Esophagus muscularis mucosa (tissue), 4 donors: ENCODE measurements at regions not wholly inside any gene's neighbourhood (a gene's known extent, or its start where the extent isn't known, plus 50 kb on each side); places are given as distances from the start of the nearest gene placed in this dataset.

Experiments used
- DNase-seq: peaks from one replicate; pipeline ENCODE4 v3.0.0-alpha.2; 2017; ENCODE audit errors: extremely low spot score
- H3K27ac ChIP-seq, 4 donors: fragments of 200-600 bp; sonication (generic); replicated peaks in 1 of 4; 1 replicate in 3 of 4; 2 replicates in 1 of 4; pipeline ENCODE4 v1.5.1; 2016 to 2019; ENCODE audit warnings: mild to moderate bottlenecking in 1 of 4
- H3K27me3 ChIP-seq, 4 donors: fragments of 200-600 bp; sonication (generic); one replicate each; pipeline versions ENCODE4 v1.5.1 to v1.6.0; 2016 to 2019
- H3K36me3 ChIP-seq, 4 donors: fragments of 200-600 bp; sonication (generic); one replicate each; pipeline ENCODE4 v1.5.1; 2016 to 2019
- H3K4me1 ChIP-seq, 4 donors: fragments of 200-600 bp; sonication (generic); one replicate each; pipeline ENCODE4 v1.5.1; 2016 to 2019
- H3K4me3 ChIP-seq, 4 donors: fragments of 200-600 bp; sonication (generic); 1 replicate in 2 of 4; 2 replicates in 2 of 4; pipeline ENCODE4 v1.5.1; 2016 to 2019; ENCODE audit warnings: mild to moderate bottlenecking in 4 of 4, moderate library complexity in 1 of 4
- H3K9me3 ChIP-seq, 4 donors: fragments of 200-600 bp; sonication (generic); 1 replicate in 3 of 4; 2 replicates in 1 of 4; pipeline ENCODE4 v1.5.1; 2016 to 2019
- CTCF ChIP-seq, 3 experiments: fragments of 200-600 bp in 2 of 3; fragments of 450-650 bp in 1 of 3; sonication (generic) in 2 of 3; IDR thresholded peaks; one replicate each; pipeline ENCODE4 v1.5.1; 2017 to 2019; ENCODE audit warnings: antibody characterized with exemption in 3 of 3, mild to moderate bottlenecking in 2 of 3, moderate library complexity in 1 of 3
- EP300 ChIP-seq: sonication (generic); formaldehyde crosslinking; IDR thresholded peaks from one replicate; pipeline ENCODE4 v1.6.1; 2017; ENCODE audit warnings: antibody characterized with exemption
- POLR2A ChIP-seq: fragments of 450-650 bp; IDR thresholded peaks from one replicate; pipeline ENCODE4 v1.6.1; 2017; ENCODE audit warnings: antibody characterized with exemption, moderate library complexity, mild to moderate bottlenecking, low read depth
- POLR2AphosphoS5 ChIP-seq, 2 donors: sonication (generic); formaldehyde crosslinking; IDR thresholded peaks; one replicate each; pipeline ENCODE4 v1.6.1; 2017; ENCODE audit warnings: antibody characterized with exemption in 2 of 2
- WGBS: methylation state at CpG from one replicate; pipeline ENCODE4 v1.1.5; 2018; 5-methylcytosine and 5-hydroxymethylcytosine counted together
- intact Hi-C: fragments of 100-400 bp; cut with DNase I; formaldehyde crosslinking; loops from one replicate; pipeline ENCODE4 v1.15.1; 2023

GRCh38 chr3:115396801-115397200 is 226.5 kb upstream of the GAP43 start:
- no peak for DNase-seq
- H3K4me3 ChIP-seq = no peak overlapping the region
- TF ChIP-seq POLR2AphosphoS5 (IDR thresholded peaks at IDR 0.05) (no peak), CTCF (IDR thresholded peaks at IDR 0.05) (no peak), EP300 (no peak), POLR2A (no peak)
- no peaks in the 10 kb centered on the region for H3K27me3 ChIP-seq
- H3K9me3 ChIP-seq = no peaks in the 10 kb centered on the region
- H3K36me3 ChIP-seq = no peaks in the 10 kb centered on the region
- intact Hi-C loops = no loop called here
- H3K4me1 ChIP-seq = no peaks in the 10 kb centered on the region
- H3K27ac ChIP-seq = no peak overlapping the region
- WGBS = 95% methylated on average over 1 of the region's 1 CpG

GRCh38 chr3:115397433-115397832 is 225.9 kb upstream of the GAP43 start:
- H3K4me1 ChIP-seq = no peaks in the 10 kb centered on the region
- H3K4me3 ChIP-seq = no peak overlapping the region
- H3K36me3 ChIP-seq = no peaks in the 10 kb centered on the region
- H3K27ac ChIP-seq = no peak overlapping the region
- 79% methylated on average over 1 of the region's 1 CpG for WGBS
- DNase-seq = no peak
- no peak for TF ChIP-seq EP300
- no peak for TF ChIP-seq POLR2AphosphoS5 (IDR thresholded peaks at IDR 0.05)
- no peak for TF ChIP-seq CTCF (IDR thresholded peaks at IDR 0.05)
- no peak for TF ChIP-seq POLR2A
- H3K27me3 ChIP-seq = no peaks in the 10 kb centered on the region
- no peaks in the 10 kb centered on the region for H3K9me3 ChIP-seq
- intact Hi-C loops = no loop called here

- intact Hi-C loops = no loop called here
- no peaks in the 10 kb centered on the region for H3K9me3 ChIP-seq
- no peak for TF ChIP-seq CTCF (IDR thresholded peaks at IDR 0.05)
- TF ChIP-seq EP300 = no peak
- TF ChIP-seq POLR2AphosphoS5 (IDR thresholded peaks at IDR 0.05) = no peak
- TF ChIP-seq POLR2A = no peak
- H3K36me3 ChIP-seq = no peaks in the 10 kb centered on the region
- no peak for DNase-seq
- no peaks in the 10 kb centered on the region for H3K27me3 ChIP-seq
- no peaks in the 10 kb centered on the region for H3K4me1 ChIP-seq
- 95% methylated on average over 3 of the region's 3 CpGs for WGBS
- no peak overlapping the region for H3K27ac ChIP-seq
- H3K4me3 ChIP-seq = no peak overlapping the region
Observed at GRCh38 chr3:115398506-115398905, 224.8 kb upstream of the GAP43 start.

GRCh38 chr3:115399750-115400149 is 223.6 kb upstream of the GAP43 start:
- 90% methylated on average over 4 of the region's 4 CpGs for WGBS
- no peaks in the 10 kb centered on the region for H3K9me3 ChIP-seq
- intact Hi-C loops = no loop called here
- no peaks in the 10 kb centered on the region for H3K27me3 ChIP-seq
- no peaks in the 10 kb centered on the region for H3K4me1 ChIP-seq
- H3K36me3 ChIP-seq = no peaks in the 10 kb centered on the region
- DNase-seq = no peak
- H3K4me3 ChIP-seq = no peak overlapping the region
- no peak for TF ChIP-seq POLR2AphosphoS5 (IDR thresholded peaks at IDR 0.05)
- no peak overlapping the region for H3K27ac ChIP-seq

GRCh38 chr3:115401298-115401697 is 222.0 kb upstream of the GAP43 start:
- intact Hi-C loops = no loop called here
- Histone ChIP-seq H3K36me3 (no peaks in the 10 kb centered on the region), H3K27me3 (no peaks in the 10 kb centered on the region), H3K4me1 (no peaks in the 10 kb centered on the region), H3K9me3 (no peaks in the 10 kb centered on the region), H3K27ac (no peak overlapping the region), H3K4me3 (no peak overlapping the region)
- 83% methylated on average over 2 of the region's 2 CpGs for WGBS
- TF ChIP-seq POLR2A = no peak
- TF ChIP-seq EP300 = no peak
- no peak for TF ChIP-seq CTCF (IDR thresholded peaks at IDR 0.05)
- no peak for TF ChIP-seq POLR2AphosphoS5 (IDR thresholded peaks at IDR 0.05)
- DNase-seq = no peak
